ENCODE measurements at regions not wholly inside any gene's neighbourhood (a gene's known extent, or its start where the extent isn't known, plus 50 kb on each side); places are given as distances from the start of the nearest gene placed in this dataset.

DNA sequence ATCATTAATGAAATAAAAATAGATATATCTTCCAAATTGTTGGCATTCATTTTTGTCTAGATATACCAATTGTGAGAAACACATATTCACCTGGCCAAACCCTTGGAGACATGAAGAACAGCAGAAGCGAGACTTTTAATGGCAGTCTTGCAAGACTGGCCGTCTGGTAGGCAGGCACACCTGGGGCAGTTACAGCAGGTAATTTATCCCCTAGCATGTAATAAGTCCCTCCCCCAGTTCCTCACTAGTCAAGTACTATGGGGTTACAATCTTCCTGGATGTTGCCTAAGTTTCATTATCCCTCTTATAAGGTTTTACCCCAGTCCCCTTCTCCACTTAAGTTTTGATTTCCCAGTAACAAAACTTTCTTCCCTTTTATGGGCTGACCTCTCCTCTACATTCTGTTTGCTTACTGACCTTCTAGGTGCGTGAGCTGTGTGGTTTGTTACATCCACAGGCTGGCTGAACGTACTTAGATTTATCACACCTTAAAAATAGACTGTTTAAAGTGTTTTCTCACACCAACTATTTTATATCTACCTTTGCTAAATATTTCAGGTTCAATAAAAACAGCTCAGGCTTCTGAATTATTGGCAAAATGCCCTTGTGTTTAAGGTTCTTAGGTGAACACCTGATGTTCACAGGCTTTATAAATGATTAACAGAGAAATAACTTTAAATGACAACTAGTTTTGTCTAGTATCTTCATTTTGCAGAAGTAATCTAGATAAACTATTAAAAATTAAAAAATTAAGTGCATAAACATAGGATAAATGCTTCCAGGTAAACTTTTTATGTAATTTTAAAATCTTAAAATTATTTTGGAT lies 365.0 kb upstream of the TFPI start:
- ATAC-seq, result no peak

DNA sequence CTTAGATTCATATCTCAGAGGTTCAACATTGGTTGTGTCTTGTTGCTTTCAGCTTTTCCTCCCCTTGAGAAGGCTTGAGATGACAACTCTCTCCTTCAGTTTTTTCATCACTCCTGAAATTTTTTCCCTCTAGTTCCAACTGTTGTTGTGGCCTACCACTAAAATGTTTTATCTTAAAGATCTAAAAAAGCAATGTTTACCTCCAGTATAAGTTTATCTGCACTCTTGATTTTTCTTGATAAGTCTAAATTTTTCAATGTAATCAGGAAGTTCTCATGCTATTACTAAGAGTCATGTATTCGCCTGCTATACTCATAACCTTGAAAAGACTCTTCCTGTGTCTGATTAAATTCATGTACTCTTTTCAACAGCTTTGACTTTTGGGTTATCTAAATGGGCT lies 366.3 kb upstream of the TFPI start:
- intact Hi-C loops (cut with DNase I), result no loop called here
- TF ChIP-seq, protein P1, sequence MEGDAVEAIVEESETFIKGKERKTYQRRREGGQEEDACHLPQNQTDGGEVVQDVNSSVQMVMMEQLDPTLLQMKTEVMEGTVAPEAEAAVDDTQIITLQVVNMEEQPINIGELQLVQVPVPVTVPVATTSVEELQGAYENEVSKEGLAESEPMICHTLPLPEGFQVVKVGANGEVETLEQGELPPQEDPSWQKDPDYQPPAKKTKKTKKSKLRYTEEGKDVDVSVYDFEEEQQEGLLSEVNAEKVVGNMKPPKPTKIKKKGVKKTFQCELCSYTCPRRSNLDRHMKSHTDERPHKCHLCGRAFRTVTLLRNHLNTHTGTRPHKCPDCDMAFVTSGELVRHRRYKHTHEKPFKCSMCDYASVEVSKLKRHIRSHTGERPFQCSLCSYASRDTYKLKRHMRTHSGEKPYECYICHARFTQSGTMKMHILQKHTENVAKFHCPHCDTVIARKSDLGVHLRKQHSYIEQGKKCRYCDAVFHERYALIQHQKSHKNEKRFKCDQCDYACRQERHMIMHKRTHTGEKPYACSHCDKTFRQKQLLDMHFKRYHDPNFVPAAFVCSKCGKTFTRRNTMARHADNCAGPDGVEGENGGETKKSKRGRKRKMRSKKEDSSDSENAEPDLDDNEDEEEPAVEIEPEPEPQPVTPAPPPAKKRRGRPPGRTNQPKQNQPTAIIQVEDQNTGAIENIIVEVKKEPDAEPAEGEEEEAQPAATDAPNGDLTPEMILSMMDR (IDR thresholded peaks at IDR 0.05), result no peak
- TF ChIP-seq POLR2A (IDR thresholded peaks at IDR 0.05), result no peak
- Histone ChIP-seq H3K27ac (no peak overlapping the region), H3K4me1 (no peaks in the 10 kb centered on the region), H3K4me3 (no peak overlapping the region), H3K9me3 (no peaks in the 10 kb centered on the region), H3K27me3 (no peaks in the 10 kb centered on the region), H3K36me3 (no peaks in the 10 kb centered on the region)
- ATAC-seq (no peak), DNase-seq (no peak)
- WGBS, 4 donors, result 39 to 54% (median 47%) methylated on average over 1 of the region's 1 CpG

More for the DNA sequence above, 365.0 kb upstream of the TFPI start:
- H3K9me3 ChIP-seq, result no peaks in the 10 kb centered on the region
- H3K27ac ChIP-seq, result no peak overlapping the region
- DNase-seq, result no peak
- intact Hi-C loops (cut with DNase I), result no loop called here
- no peaks in the 10 kb centered on the region for H3K4me1 ChIP-seq
- H3K4me3 ChIP-seq, result no peak overlapping the region
- 72 to 82% (median 74%) methylated on average over 4 of the region's 4 CpGs for WGBS, 4 donors
- no peaks in the 10 kb centered on the region for H3K36me3 ChIP-seq
- TF ChIP-seq, protein P1 (IDR thresholded peaks at IDR 0.05), result no peak
- no peak for TF ChIP-seq POLR2A (IDR thresholded peaks at IDR 0.05)
- no peaks in the 10 kb centered on the region for H3K27me3 ChIP-seq

- Histone ChIP-seq H3K27ac (no peak overlapping the region), H3K36me3 (no peaks in the 10 kb centered on the region), H3K4me1 (no peaks in the 10 kb centered on the region), H3K4me3 (no peak overlapping the region), H3K27me3 (no peaks in the 10 kb centered on the region), H3K9me3 (no peaks in the 10 kb centered on the region)
- TF ChIP-seq POLR2A (IDR thresholded peaks at IDR 0.05), result no peak
- TF ChIP-seq, protein P1 (IDR thresholded peaks at IDR 0.05), result no peak
- ATAC-seq (no peak), DNase-seq (no peak)
- WGBS, 4 donors, result 62 to 78% (median 66%) methylated on average over 2 of the region's 2 CpGs
- intact Hi-C loops (cut with DNase I), result no loop called here
Observed at GRCh38 chr2:187922846-187923245, 368.6 kb upstream of the TFPI start.

DNA sequence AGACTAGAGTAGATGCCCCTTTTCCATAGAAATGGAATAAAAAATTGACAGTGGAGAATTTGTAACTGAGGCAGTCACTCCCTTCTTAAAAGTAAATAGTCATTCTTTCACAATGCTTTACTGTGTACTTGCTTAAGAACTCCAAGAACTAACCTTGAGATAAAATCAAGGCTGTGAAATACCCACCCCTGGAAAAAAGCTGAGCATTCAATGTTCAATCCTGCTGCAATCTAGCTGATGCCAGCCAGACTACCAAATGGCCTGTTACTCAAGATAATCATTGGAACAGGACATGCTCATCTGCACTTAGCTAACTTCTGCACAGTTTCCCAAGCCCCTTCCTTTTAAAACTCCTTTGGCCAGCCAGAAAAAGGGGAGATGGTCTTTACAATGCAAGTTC lies 367.4 kb upstream of the GULP1 start:
- ATAC-seq, result no peak
- Histone ChIP-seq H3K27ac (no peak overlapping the region), H3K36me3 (no peaks in the 10 kb centered on the region), H3K4me3 (no peak overlapping the region), H3K4me1 (no peaks in the 10 kb centered on the region), H3K9me3 (no peaks in the 10 kb centered on the region), H3K27me3 (no peaks in the 10 kb centered on the region)
- intact Hi-C loops (cut with DNase I), result no loop called here
- DNase-seq, result no peak
- no peak for TF ChIP-seq POLR2A (IDR thresholded peaks at IDR 0.05)
- TF ChIP-seq, protein P1 (IDR thresholded peaks at IDR 0.05), result no peak

Data from heart left ventricle (tissue), 16 donors.